Left colon (tissue), 2 donors: ENCODE measurements at regions not wholly inside any gene's neighbourhood (a gene's known extent, or its start where the extent isn't known, plus 50 kb on each side); places are given as distances from the start of the nearest gene placed in this dataset.

Source experiments
- ATAC-seq: fragments of 200-7000 bp; cut with Tn5 transposase; one replicate; pipeline ENCODE4 v1.9.1; 2020; ENCODE audit warnings: mild to moderate bottlenecking, moderate library complexity
- DNase-seq, 2 donors: peaks; one replicate each; pipeline ENCODE4 v3.0.0-alpha.2; 2020
- intact Hi-C, 2 donors: fragments of 100-400 bp; cut with DNase I in 1 of 2; cut with micrococcal nuclease in 1 of 2; formaldehyde crosslinking; loops; one replicate each; pipeline versions ENCODE4 v1.11.2 to v1.14.0; 2022; cut with DNase I, micrococcal nuclease
- donor health status: DM: no; HTN: no; CAD: no.
- donor health status: DM: yes; HTN: yes; CAD: no.

DNA sequence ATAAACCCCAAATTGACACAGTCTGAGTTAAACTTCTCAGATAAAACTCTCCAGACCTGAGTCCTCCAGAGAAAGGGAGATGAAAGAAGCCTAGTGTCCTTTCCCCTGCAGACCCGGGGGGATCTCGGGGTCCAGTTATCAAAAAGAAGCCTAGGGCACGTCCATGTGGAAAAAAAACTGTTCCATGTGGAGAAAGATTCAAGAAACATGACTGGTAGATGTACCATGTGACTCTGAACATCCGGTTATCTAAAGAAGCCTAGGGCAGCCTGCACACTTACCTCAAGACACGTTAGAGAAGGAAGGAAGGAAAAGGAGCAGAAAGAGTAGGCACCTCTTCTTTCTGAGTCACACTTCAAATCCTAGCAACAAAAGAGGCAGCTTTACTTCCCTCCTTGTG lies 421.0 kb downstream of the LRATD1 start:
- ATAC-seq (no peak), DNase-seq (no peak)
- intact Hi-C loops: no loop called here

DNA sequence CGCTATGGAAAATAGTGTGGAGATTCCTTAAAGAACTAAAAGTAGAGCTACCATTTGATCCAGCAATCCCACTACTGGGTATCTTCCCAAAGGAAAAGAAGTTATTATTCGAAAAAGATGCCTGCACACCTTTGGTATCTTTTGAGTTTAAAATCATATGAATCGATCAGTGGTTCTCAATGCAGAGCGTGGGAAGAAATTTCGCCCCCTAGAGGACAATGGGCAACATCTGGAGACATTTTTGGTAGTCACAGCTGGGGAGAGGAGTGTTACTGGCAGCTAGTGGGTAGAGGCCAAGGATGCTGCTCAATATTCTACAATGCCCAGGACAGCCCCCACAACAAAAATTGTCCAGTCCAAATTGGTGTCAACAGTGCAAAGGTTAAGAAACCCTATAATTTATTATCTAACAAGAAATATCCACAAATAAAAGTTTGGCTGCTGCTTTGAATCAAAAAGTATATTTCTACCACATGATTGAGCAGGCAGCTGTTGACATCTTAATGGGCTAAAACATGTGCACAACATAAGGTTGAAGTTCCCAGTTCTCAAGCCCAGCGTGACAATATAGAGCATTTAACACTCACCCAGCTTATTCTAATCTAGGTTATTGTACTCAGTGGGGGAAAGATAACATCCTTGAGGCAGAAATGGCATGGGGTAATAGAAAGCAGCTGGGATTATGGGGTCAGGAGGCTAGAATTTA lies 425.7 kb downstream of the LRATD1 start:
- ATAC-seq: no peak
- intact Hi-C loops: no loop called here
- no peak for DNase-seq

DNA sequence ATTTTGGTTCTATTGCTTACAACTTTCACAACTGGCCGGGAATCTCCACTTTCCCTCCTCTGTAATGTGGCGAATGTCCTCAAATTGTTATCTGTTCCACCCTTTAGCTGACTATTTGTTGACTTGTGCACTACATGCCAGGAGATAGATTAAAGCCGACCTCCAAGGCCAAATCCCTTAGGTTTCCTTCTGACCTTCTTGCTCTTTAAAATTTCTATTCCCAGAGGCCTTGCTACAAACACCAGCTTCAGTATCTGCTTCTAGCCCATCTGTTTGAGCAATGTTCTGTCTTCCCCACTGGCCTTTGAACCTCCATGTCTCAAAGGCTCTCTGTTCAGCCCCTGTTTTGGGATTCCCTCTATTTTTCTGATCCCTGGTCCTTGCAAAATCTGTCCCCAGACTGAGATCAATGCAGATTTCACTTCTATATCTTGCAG lies 426.2 kb downstream of the LRATD1 start:
- no peak for DNase-seq
- intact Hi-C loops: no loop called here
- no peak for ATAC-seq

DNA sequence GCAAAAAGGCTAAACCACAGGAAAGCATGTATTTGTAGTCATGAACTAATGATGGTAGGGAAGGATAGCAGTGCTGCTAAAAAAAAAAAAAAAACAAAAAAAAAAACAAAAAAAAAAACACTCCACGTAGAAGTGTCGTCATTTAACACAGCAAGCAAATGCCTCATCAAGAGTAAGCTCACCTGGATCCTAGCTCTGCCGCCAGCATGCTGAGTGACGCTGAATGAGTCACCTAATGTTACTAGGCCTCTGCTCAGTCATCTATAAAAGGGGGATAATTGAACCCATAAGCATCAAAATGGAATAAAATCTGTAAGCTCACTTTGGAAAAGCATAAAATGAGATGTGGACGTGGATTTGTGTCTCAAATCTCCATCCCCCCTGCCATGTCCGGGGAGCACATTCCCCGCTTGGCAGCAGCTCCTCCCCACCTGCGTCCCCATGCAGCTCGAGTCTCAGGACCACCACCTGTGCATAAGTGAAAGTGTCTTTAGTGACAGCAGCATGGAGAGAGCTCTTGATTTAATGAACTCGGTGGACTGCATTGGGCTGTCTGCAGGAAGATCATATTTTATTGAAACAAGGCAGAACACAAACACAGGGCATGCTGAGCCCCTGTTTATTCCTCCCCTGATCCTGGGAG lies 427.5 kb downstream of the LRATD1 start:
- intact Hi-C loops: no loop called here
- ATAC-seq (no peak), DNase-seq (no peak)

DNA sequence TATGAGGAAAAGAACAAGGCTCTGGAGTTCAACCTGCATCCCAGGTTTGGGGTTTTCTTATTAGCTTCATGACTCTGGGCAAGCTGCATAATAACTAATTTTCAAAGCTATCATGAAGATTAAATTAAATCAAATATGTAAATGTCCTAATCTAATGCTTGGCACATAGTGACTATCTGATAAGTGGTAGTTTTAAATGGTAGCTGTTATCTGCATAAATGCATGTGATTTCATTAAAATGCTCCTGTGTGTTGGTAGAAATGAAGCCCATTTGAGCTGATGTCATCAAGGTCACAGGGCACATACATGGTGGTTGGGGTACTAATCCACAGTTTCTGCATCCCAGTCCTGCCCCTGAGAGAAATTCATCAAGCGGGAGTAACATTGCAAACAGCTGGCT lies 428.8 kb downstream of the LRATD1 start:
- intact Hi-C loops: no loop called here
- ATAC-seq: no peak
- DNase-seq: no peak

DNA sequence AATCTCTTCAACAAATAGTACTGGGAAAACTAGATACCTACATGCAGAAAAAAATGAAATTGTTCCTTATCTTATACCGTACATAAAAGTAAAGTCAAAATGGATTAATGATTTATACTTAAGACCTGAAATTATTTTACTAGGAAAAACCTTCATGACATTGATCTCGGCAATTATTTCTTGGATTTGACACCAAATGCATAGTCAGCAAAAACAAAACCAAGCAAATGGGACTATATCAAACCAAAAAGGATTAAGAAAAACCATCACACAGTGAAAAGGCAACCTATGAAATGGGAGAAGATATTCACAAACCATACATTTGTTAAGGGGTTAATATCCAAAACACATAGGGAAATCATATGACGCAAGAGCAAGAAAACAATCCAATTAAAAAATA lies 433.6 kb downstream of the LRATD1 start:
- intact Hi-C loops: no loop called here
- DNase-seq: no peak
- no peak for ATAC-seq

DNA sequence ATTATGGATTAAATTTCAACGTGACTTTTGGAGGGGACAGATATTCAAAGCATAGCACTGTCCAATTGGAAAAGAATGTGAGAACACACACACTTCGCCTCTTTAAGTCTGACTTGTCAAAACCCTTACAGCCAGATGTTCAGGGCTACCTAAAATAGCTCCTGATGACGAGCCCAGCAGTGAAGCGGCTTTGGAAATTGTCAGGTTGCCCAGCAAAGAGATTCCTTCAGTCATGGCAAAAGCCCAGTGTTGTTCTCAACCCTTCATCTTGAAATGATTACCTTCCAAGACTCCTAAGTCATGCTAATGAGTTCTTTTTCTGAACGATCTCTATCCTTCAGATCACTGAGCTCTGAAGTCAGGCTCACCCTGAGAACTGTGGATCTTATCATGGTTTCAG lies 436.6 kb downstream of the LRATD1 start:
- no peak for DNase-seq
- no peak for ATAC-seq
- intact Hi-C loops: no loop called here

DNA sequence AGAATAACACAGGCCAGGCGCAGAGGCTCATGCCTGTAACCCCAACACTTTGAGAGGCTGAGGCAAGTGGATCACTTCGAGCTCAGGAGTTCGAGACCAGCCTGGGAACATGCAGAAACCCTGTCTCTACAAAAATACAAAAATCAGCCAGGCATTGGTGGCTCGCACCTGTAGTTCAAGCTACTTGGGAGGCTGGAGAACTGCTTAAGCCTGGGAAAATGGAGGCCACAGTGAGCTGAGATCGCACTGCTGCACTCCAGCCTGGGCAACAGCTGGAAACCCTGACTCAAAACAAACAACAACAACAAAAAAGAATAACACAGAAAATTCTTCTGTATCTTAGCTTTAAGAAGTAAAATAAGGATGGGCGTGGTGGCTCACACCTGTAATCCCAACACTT lies 440.3 kb downstream of the LRATD1 start:
- no peak for DNase-seq
- no peak for ATAC-seq
- intact Hi-C loops: no loop called here

DNA sequence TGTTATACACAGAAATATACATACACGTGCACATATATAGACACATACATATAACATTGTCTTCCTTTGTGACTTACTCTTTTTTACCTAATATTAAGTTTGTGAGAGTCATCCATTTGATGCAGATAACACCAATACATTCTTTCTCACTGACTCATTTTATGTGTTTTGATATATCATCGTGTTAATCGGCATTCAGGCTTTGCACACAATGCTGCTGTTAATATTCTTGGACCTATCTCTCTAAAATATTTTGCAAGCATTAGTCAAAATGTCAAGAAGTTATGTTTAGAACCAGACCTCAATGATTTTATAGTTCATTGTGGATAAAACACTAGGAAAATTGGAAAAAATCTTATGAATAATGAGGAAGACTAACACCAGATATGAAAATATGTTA lies 441.1 kb downstream of the LRATD1 start:
- no peak for ATAC-seq
- DNase-seq: no peak
- intact Hi-C loops: no loop called here

DNA sequence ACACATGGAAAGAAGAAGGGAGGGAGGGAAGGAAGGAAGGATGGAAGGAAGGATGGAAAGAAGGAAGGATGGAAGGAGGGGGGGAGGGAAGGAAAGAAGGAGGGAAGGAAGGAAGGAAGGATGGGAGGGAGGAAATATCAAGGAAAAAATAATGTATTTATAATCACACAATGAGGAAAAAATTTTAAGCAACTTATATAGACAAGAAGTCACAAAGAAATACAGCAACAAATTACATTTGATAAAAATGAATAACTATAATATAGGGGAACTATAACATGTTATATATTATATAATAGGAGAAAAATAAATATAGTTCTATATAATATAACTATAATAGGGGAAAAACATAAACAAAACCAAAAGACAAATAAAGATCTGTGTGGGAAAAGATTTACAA lies 441.8 kb downstream of the LRATD1 start:
- ATAC-seq (no peak), DNase-seq (no peak)
- intact Hi-C loops: no loop called here

DNA sequence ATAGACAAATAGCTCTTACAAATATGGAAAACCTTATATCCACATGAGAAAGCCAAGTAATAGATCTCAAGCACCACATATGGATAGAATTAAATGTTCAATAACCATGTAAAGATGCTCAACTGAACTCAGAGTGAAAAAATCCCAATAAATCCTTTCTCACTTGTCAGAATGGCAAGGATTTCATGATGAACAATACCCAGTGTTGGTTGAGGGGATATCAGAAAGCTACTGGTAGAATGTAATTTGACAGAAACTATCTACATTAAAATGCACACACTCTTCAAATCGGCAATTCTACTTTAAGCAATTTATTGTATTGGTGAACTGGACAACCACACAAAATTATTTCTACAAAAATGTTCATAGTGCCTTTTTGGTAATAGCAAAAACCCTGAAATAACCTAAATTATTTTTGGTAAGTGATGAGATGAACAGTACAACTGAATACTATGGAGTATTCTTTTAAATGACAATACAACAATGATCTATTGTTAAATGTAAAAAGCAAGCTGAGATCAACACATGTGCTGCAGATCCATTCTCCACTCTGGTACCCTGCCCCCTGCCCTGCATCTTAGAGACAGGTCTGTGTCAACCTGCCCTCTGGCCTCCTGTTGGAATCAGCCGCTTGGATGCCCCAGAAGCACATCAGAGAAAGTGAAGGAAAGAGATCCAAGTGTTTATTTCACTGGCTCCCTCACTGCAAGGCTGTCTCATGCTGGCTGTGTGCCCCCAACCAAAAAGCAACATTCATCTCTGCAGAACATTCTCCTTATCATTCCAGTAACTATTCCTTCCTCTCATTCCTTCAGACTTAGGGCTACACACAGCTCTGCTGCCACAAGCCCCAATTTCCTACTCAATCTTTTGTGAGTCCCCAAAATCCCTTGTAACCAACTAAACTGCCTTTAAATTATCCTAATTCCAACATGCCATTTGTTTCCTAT lies 442.5 kb downstream of the LRATD1 start:
- ATAC-seq (no peak), DNase-seq (no peak)
- intact Hi-C loops: no loop called here

DNA sequence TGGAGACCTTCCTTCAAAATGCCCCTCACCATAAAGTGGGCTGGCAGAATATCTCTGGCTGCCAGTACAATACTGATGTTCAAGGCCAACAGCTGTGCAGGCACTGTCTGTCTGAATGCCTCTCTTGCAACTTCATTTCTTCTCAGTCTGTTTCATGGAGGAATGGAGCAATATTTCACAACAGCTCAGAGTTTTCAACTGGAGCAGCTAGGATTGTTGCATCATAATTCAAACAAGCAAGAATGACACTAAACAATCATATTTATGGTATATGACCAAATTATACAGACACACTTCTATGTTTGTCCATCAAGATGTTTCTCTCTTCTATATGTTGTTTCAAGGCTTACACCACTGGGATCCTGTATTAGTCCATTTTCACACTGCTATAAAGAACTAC lies 444.2 kb downstream of the LRATD1 start:
- intact Hi-C loops: no loop called here
- no peak for DNase-seq
- ATAC-seq: no peak

DNA sequence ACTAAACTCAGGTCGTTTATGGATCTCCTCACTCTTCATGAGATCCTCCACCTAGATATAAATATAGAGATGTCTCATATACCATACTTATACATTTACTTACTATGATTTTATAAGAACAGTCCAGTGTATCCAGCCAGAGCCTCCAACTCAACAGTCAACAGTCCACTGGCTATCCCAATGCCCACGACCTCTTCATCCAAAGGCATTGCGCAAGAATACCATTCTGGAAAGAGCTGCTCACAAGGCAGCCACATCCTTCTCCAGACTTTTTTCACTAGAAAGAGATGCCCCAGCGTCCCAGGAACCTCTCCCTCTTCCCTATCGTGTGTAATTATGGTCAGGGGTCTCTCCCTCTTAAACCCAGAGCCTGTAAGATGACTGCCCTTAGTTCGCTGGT lies 448.8 kb downstream of the LRATD1 start:
- ATAC-seq: no peak
- no peak for DNase-seq
- intact Hi-C loops: no loop called here

DNA sequence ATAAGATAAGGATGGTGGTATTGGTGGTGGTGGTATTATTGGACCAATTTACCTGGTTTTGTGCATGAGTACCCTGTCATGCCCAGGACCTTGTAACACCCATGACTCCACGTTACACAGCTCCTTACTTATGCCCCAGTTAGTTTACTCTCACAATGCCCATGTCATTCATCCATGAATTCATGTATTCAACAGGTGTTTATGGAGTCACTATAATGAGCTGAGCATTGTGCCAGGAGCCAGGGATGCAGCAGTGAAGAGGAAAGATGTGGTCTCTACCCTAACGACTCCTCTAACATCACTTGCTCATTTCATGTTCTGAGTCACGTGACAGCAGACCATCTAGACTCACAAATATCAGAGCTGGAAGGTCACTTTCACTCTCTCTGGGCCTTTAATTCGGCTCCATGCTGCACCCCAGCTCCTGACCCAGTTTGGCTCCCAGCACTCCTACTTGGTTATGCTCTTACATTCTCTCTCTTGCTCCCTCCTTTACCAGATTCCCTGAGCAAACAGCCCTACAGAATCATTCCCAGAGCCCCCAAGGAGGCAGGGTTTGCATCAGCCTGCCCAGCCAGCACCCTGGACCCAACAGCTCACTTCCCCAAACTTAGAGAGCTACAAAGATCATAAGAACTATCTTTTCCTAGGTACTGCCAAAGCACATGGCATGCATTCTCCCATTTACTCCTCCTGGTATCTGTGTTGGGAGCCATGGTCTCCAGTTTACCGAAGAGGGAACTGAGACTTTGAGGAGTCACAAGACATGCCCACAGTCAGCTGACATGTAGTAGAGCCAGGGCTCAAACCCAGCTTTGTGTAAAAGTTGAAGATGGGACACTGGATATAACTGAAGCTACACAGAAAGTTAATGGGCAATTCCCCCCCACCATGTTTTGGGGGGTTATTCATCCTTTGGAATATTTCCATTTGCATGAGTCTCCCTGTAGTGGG lies 449.9 kb downstream of the LRATD1 start:
- ATAC-seq: no peak
- intact Hi-C loops: no loop called here

DNA sequence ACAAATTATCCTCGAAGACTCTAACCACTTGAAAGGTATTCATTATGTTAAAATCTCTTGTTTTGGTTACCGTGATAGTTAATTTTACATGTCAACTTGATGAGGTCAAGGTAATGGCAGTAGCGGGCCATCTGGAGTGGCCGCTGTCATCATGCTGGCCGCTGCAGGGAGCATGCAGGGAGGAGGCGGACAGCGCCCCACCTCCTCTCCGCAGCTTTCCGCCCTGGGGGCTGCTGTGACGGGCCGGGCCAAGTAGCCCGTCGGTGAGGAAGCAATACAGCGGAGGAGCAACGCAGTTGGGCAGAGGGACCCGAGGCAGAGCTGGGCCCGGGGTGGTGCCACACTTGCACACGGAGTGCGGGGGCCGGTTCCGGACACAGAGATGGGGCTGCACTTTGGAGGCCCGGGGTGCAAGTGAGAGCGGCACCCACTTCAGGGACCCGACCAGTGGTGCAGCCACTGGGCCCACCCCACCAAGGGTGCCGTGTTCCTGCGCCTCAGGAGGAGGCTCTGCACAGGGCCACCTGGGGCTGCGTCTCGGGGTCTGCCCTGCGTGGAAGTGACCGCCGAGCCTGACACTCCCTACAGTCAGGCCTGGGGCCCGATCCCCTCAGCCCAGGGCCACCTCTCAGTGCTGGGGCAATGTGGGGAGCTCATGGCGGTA lies 452.4 kb downstream of the LRATD1 start:
- ATAC-seq: no peak

More for the DNA sequence above, 449.9 kb downstream of the LRATD1 start:
- DNase-seq: no peak

DNA sequence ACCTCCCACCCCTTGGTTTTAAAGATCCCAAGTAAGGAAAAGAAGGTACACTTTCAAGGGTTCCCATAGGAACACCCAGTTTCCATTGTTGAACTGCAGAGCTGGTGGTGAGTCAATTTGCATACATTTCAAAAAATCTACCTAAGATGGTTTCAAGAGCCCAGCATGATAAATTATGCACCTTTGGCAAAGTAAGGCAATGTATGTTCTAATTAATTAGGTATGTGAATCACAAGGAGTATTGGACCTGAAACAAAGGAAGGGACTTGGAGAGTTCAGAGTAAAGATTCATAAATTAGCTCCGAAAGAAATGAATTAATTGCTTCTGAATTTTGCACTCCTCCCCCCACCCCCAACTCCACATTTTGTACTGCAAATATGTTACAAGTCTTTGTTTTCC lies 459.7 kb downstream of the LRATD1 start:
- intact Hi-C loops: no loop called here
- DNase-seq (no peak), ATAC-seq (no peak)

More for the DNA sequence above, 452.4 kb downstream of the LRATD1 start:
- intact Hi-C loops: no loop called here
- no peak for DNase-seq

DNA sequence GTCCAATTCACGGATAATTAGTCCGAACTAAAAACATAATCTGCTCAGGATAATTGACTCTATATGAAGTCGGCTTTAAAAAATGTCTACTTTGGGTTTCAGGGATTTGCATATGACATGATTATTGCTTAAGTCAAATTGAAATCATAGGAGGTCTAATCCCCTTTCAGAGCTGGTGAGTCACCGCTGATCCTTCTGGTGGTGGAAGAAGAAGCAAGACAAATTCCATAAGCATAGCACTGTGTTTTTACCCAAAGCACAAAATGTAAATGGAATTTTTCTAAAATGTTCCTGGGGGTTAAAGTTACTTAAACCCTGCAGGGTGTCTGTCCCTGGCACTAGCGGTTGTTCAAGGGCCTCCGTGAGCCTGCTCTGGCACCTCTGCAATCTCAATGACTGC lies 460.2 kb downstream of the LRATD1 start:
- intact Hi-C loops: no loop called here
- ATAC-seq: no peak
- DNase-seq: no peak

DNA sequence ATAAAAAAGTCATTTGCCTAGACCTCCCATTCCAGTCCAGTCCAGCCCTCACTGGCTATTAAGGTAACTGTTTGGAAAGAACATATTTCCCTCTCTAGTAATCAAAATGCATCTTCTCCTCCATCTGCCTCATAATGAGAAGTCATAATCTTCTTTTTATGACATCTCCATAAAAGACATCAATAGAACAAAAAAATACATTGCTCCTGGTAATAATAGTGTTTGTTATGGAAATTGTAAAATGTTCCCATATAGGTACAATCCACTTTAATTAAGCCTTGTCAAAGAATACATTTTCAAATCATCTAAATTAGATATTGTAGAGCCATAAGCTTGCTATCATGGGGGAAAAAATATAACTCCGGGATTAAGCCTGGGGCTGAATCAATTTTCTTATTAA lies 461.6 kb downstream of the LRATD1 start:
- DNase-seq (no peak), ATAC-seq (no peak)
- intact Hi-C loops: no loop called here
